ENCODE measurements at regions not wholly inside any gene's neighbourhood (a gene's known extent, or its start where the extent isn't known, plus 50 kb on each side); places are given as distances from the start of the nearest gene placed in this dataset.

DNA sequence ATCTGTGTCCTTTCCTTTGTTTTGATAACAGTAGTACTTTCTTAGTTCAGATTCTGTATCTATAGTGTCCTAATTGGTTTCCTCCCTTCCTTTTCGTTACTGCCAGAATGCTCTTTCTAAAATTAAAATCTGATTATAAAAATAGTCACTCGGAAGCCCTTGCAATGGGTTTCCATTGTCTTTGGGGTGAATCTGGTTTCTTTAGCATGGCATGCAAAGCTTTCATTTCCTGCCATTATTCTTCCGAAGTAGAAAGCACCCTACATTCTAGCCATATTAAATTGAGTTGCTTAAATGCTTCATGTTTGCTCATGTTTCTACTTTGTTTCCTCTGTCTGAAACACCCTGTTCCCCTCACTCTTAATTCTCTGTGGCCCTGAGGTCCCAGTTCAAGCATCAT is 53.2 kb upstream of the MACF1 start:
- no peak for DNase-seq
- H3K4me2 ChIP-seq (replicated peaks; ENCODE audit: extremely low read depth, low read length, poor library complexity, severe bottlenecking) = no peak overlapping the region
- H3K27me3 ChIP-seq (ENCODE audit: control insufficient read depth in 2 of 2, insufficient read depth in 2 of 2, low read length in 2 of 2) = no peaks in the 10 kb centered on the region
- H3K9me3 ChIP-seq (replicated peaks in 1 of 2; ENCODE audit: control insufficient read depth in 1 of 2, insufficient read depth in 1 of 2, low read length in 2 of 2) = peaks cover 0 to 6% of the 10 kb centered on the region in 2 donors
- no peak overlapping the region for H2AFZ ChIP-seq (ENCODE audit: insufficient read depth, low read depth, low read length, poor library complexity, severe bottlenecking)
- no peak overlapping the region for H3K27ac ChIP-seq (ENCODE audit: low read depth in 1 of 2, low read length in 2 of 2)
- Mint-ChIP-seq H3K9me3 (peaks cover 3 to 9% (median 7%) of the 10 kb centered on the region in 7 donors), H3K36me3 (peaks cover 0 to 4% of the 10 kb centered on the region in 2 donors), H3K27me3 (ENCODE audit: low read depth in 3 of 3) (peaks cover 0 to 4% (median 0%) of the 10 kb centered on the region in 3 donors), H3K4me3 (no peak overlapping the region), H3K4me1 (peaks cover 6% of the 10 kb centered on the region), H3K27ac (no peak overlapping the region)
- peaks cover 18% of the 10 kb centered on the region for H4K20me1 ChIP-seq (ENCODE audit: insufficient read depth, low read length)
- H3K4me1 ChIP-seq (ENCODE audit: control insufficient read depth in 1 of 2, insufficient read depth in 2 of 2, low read length in 2 of 2) = no peaks in the 10 kb centered on the region
- no peak overlapping the region for H3K9ac ChIP-seq (ENCODE audit: insufficient read depth, low read length, poor library complexity, severe bottlenecking)
- intact Hi-C loops (cut with micrococcal nuclease) = no loop called here
- no peaks in the 10 kb centered on the region for H3K79me2 ChIP-seq (ENCODE audit: insufficient read depth, low read length)
- no peak overlapping the region for H3K4me3 ChIP-seq (replicated peaks in 1 of 3; ENCODE audit: low read depth in 2 of 3, low read length in 3 of 3)
- TF ChIP-seq CTCF (IDR thresholded peaks at IDR 0.05) = no peak
- no peaks in the 10 kb centered on the region for H3K36me3 ChIP-seq (replicated peaks in 1 of 2; ENCODE audit: control insufficient read depth in 1 of 2, insufficient read depth in 2 of 2, low read length in 2 of 2)
- 100% methylated on average over 1 of the region's 3 CpGs for WGBS (ENCODE audit: insufficient coverage)

GRCh38 chr1:39152923-39153322 is 51.6 kb upstream of the MACF1 start:
- H3K4me3 Mint-ChIP-seq = no peak overlapping the region
- Histone ChIP-seq H3K27me3 (ENCODE audit: control insufficient read depth in 2 of 2, insufficient read depth in 2 of 2, low read length in 2 of 2) (no peaks in the 10 kb centered on the region), H3K9ac (ENCODE audit: insufficient read depth, low read length, poor library complexity, severe bottlenecking) (no peak overlapping the region), H3K4me2 (replicated peaks; ENCODE audit: extremely low read depth, low read length, poor library complexity, severe bottlenecking) (no peak overlapping the region), H3K9me3 (replicated peaks in 1 of 2; ENCODE audit: control insufficient read depth in 1 of 2, insufficient read depth in 1 of 2, low read length in 2 of 2) (no peaks in the 10 kb centered on the region), H2AFZ (ENCODE audit: insufficient read depth, low read depth, low read length, poor library complexity, severe bottlenecking) (no peak overlapping the region), H4K20me1 (ENCODE audit: insufficient read depth, low read length) (peaks cover 17% of the 10 kb centered on the region), H3K36me3 (replicated peaks in 1 of 2; ENCODE audit: control insufficient read depth in 1 of 2, insufficient read depth in 2 of 2, low read length in 2 of 2) (no peaks in the 10 kb centered on the region), H3K79me2 (ENCODE audit: insufficient read depth, low read length) (no peaks in the 10 kb centered on the region), H3K4me1 (ENCODE audit: control insufficient read depth in 1 of 2, insufficient read depth in 2 of 2, low read length in 2 of 2) (no peaks in the 10 kb centered on the region), H3K4me3 (replicated peaks in 1 of 3; ENCODE audit: low read depth in 2 of 3, low read length in 3 of 3) (no peak overlapping the region), H3K27ac (ENCODE audit: low read depth in 1 of 2, low read length in 2 of 2) (no peak overlapping the region)
- H3K9me3 Mint-ChIP-seq = no peaks in the 10 kb centered on the region
- DNase-seq = no peak
- no peaks in the 10 kb centered on the region for H3K36me3 Mint-ChIP-seq
- no peak overlapping the region for H3K27ac Mint-ChIP-seq
- peaks cover 6% of the 10 kb centered on the region for H3K4me1 Mint-ChIP-seq
- intact Hi-C loops (cut with micrococcal nuclease) = no loop called here
- no CpG with 5 or more reads among the region's 1 CpG for WGBS (ENCODE audit: insufficient coverage)
- peaks cover 0 to 2% (median 0%) of the 10 kb centered on the region in 3 donors for H3K27me3 Mint-ChIP-seq (ENCODE audit: low read depth in 3 of 3)
- no peak for TF ChIP-seq CTCF (IDR thresholded peaks at IDR 0.05)

Measured in CD14-positive monocyte (primary cell).